ENCODE measurements at regions not wholly inside any gene's neighbourhood (a gene's known extent, or its start where the extent isn't known, plus 50 kb on each side); places are given as distances from the start of the nearest gene placed in this dataset.

DNA sequence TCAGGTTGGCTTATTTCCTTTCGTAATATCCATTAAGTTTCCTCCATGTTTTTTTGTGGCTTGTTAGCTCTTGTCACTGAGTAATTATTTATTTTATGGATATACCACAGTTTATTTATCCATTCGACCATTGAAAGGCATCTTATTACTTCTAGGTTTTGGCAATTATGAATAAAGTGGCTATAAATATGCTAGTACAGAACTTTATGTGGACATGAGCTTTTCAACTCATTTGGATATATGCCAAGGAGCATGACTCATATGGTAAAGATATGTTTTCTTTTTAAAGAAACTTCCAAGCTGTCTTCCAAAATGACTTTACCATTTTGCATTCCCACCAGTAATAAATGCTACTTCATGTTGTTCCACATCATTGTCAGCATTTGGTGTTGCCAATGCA lies 803.6 kb downstream of the GLUD2 start:
- no TSS peak for BruUV-seq (replicated peaks)
- Histone ChIP-seq H3K27ac (ENCODE audit: low read length) (no peak overlapping the region), H3K4me1 (ENCODE audit: control insufficient read depth, insufficient read depth, low read length) (no peaks in the 10 kb centered on the region), H3K36me3 (ENCODE audit: control insufficient read depth, insufficient read depth, low read length) (no peaks in the 10 kb centered on the region), H3K9me3 (ENCODE audit: control insufficient read depth, insufficient read depth, low read depth, low read length) (no peaks in the 10 kb centered on the region), H3K27me3 (ENCODE audit: control insufficient read depth, insufficient read depth, low read length) (no peaks in the 10 kb centered on the region), H3K4me3 (ENCODE audit: low read depth in 2 of 2, low read length in 2 of 2) (no peak overlapping the region)
- TF ChIP-seq, protein P1, sequence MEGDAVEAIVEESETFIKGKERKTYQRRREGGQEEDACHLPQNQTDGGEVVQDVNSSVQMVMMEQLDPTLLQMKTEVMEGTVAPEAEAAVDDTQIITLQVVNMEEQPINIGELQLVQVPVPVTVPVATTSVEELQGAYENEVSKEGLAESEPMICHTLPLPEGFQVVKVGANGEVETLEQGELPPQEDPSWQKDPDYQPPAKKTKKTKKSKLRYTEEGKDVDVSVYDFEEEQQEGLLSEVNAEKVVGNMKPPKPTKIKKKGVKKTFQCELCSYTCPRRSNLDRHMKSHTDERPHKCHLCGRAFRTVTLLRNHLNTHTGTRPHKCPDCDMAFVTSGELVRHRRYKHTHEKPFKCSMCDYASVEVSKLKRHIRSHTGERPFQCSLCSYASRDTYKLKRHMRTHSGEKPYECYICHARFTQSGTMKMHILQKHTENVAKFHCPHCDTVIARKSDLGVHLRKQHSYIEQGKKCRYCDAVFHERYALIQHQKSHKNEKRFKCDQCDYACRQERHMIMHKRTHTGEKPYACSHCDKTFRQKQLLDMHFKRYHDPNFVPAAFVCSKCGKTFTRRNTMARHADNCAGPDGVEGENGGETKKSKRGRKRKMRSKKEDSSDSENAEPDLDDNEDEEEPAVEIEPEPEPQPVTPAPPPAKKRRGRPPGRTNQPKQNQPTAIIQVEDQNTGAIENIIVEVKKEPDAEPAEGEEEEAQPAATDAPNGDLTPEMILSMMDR (IDR thresholded peaks at IDR 0.05) = no peak
- TF ChIP-seq TCF7L2 (IDR thresholded peaks at IDR 0.05; ENCODE audit: low read depth, low read length) = no peak
- TF ChIP-seq SIN3A (IDR thresholded peaks at IDR 0.05; ENCODE audit: borderline replicate concordance, insufficient read depth, low read depth, low read length) = no peak
- TF ChIP-seq, protein P2, sequence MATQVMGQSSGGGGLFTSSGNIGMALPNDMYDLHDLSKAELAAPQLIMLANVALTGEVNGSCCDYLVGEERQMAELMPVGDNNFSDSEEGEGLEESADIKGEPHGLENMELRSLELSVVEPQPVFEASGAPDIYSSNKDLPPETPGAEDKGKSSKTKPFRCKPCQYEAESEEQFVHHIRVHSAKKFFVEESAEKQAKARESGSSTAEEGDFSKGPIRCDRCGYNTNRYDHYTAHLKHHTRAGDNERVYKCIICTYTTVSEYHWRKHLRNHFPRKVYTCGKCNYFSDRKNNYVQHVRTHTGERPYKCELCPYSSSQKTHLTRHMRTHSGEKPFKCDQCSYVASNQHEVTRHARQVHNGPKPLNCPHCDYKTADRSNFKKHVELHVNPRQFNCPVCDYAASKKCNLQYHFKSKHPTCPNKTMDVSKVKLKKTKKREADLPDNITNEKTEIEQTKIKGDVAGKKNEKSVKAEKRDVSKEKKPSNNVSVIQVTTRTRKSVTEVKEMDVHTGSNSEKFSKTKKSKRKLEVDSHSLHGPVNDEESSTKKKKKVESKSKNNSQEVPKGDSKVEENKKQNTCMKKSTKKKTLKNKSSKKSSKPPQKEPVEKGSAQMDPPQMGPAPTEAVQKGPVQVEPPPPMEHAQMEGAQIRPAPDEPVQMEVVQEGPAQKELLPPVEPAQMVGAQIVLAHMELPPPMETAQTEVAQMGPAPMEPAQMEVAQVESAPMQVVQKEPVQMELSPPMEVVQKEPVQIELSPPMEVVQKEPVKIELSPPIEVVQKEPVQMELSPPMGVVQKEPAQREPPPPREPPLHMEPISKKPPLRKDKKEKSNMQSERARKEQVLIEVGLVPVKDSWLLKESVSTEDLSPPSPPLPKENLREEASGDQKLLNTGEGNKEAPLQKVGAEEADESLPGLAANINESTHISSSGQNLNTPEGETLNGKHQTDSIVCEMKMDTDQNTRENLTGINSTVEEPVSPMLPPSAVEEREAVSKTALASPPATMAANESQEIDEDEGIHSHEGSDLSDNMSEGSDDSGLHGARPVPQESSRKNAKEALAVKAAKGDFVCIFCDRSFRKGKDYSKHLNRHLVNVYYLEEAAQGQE (IDR thresholded peaks at IDR 0.05; ENCODE audit: insufficient read depth in 1 of 2, low read depth in 2 of 2, low read length in 1 of 2) = no peak
- no peak for TF ChIP-seq POLR2AphosphoS5 (IDR thresholded peaks at IDR 0.05; ENCODE audit: low read depth, low read length)
- CTCF ChIA-PET = no interaction called here
- ATAC-seq = no peak
- POLR2A ChIA-PET = no interaction called here
- no peak for DNase-seq (ENCODE audit: low read depth, low spot score)
- intact Hi-C loops (cut with micrococcal nuclease; ENCODE audit: unreplicated experiment) = no loop called here
- in situ Hi-C loops (cut with HindIII; ENCODE audit: low pct_unique_long_range_greater_than_20kb, low sequenced_read_pairs) = no loop called here

DNA sequence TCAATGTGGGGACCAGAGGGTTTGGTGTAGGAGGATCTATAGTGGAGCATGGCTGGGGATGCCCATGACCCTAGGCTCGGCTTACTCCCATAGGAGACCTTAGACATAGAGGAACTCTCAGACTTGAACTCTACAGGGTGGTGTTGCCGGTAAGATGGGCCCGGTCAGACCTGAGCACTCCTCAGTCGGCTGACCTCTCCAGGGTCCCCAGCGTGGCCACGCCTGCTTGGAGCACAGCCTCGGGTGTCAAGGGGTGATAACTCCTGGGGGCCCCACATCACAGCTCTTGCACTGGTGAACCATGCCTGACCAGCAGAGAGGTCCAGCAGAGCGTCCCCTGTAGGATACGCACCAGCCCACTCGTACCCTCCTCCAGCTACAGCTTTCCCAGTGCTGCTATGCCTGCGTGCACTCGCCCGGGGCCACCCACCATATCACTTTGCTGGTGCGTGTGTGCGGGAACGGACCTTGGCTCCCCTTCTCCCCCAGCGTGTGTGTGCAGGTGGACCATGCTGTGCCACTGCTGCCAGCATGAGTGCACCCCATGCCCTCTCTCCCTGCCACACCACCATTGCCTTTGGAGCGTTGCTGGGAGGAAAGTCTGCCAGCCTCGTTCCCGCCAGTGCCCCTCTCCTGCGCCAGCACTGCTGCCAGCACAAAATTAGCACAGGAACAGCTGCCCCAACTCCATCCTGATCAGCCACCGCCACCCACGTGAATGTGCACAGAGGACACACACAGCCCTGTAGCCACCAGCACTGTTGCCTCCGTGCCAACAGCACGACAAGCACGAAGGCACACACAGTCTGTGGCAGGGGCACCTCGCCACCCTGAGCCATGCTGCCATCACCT lies 806.6 kb downstream of the GLUD2 start:
- Histone ChIP-seq H3K27me3 (ENCODE audit: control insufficient read depth, insufficient read depth, low read length) (no peaks in the 10 kb centered on the region), H3K9me3 (ENCODE audit: control insufficient read depth, insufficient read depth, low read depth, low read length) (no peaks in the 10 kb centered on the region), H3K27ac (ENCODE audit: low read length) (no peak overlapping the region), H3K36me3 (ENCODE audit: control insufficient read depth, insufficient read depth, low read length) (no peaks in the 10 kb centered on the region), H3K4me1 (ENCODE audit: control insufficient read depth, insufficient read depth, low read length) (no peaks in the 10 kb centered on the region), H3K4me3 (ENCODE audit: low read depth in 2 of 2, low read length in 2 of 2) (no peak overlapping the region)
- TF ChIP-seq SIN3A (IDR thresholded peaks at IDR 0.05; ENCODE audit: borderline replicate concordance, insufficient read depth, low read depth, low read length) (no peak), TCF7L2 (IDR thresholded peaks at IDR 0.05; ENCODE audit: low read depth, low read length) (no peak), POLR2AphosphoS5 (IDR thresholded peaks at IDR 0.05; ENCODE audit: low read depth, low read length) (no peak)
- TF ChIP-seq, protein P1 (IDR thresholded peaks at IDR 0.05) = no peak
- TF ChIP-seq, protein P2 (IDR thresholded peaks at IDR 0.05; ENCODE audit: insufficient read depth in 1 of 2, low read depth in 2 of 2, low read length in 1 of 2) = no peak
- ATAC-seq (no peak), DNase-seq (ENCODE audit: low read depth, low spot score) (no peak)
- ChIA-PET CTCF (no interaction called here), POLR2A (no interaction called here)
- intact Hi-C loops (cut with micrococcal nuclease; ENCODE audit: unreplicated experiment) = no loop called here
- no TSS peak for BruUV-seq (replicated peaks)
- in situ Hi-C loops (cut with HindIII; ENCODE audit: low pct_unique_long_range_greater_than_20kb, low sequenced_read_pairs) = no loop called here

Measured in Panc1 (cell line).